ENCODE measurements at regions not wholly inside any gene's neighbourhood (a gene's known extent, or its start where the extent isn't known, plus 50 kb on each side); places are given as distances from the start of the nearest gene placed in this dataset.

- no peaks in the 10 kb centered on the region for H3K4me1 ChIP-seq (ENCODE audit: insufficient read depth, low read length)
- peaks cover 0 to 3% of the 10 kb centered on the region in 2 donors for H3K9me3 ChIP-seq (ENCODE audit: control insufficient read depth in 1 of 2, low read length in 2 of 2)
- H3K27ac ChIP-seq (ENCODE audit: low read depth, low read length): no peak overlapping the region
- Mint-ChIP-seq H3K4me1 (no peaks in the 10 kb centered on the region), H3K36me3 (no peaks in the 10 kb centered on the region), H3K27ac (no peak overlapping the region), H3K9me3 (peaks cover 2 to 24% (median 10%) of the 10 kb centered on the region in 8 donors), H3K27me3 (no peaks in the 10 kb centered on the region), H3K4me3 (no peak overlapping the region)
- intact Hi-C loops (cut with micrococcal nuclease): no loop called here
- POLR2A ChIA-PET (ENCODE audit: partially characterized antibody): no interaction called here
- CTCF ChIA-PET (ENCODE audit: partially characterized antibody): no interaction called here
- H3K4me3 ChIP-seq (ENCODE audit: low read length in 2 of 2): no peak overlapping the region
- DNase-seq: no peak
- no peaks in the 10 kb centered on the region for H3K36me3 ChIP-seq (ENCODE audit: insufficient read depth, low read length)
- H3K27me3 ChIP-seq (ENCODE audit: insufficient read depth, low read length): no peaks in the 10 kb centered on the region
Measured at GRCh38 chr18:65548316-65548715, 202.5 kb upstream of the CDH7 start.

- H3K36me3 ChIP-seq (ENCODE audit: insufficient read depth, low read length): no peaks in the 10 kb centered on the region
- H3K9me3 ChIP-seq (ENCODE audit: control insufficient read depth in 1 of 2, low read length in 2 of 2): peaks cover 0 to 3% of the 10 kb centered on the region in 2 donors
- no peaks in the 10 kb centered on the region for H3K27me3 Mint-ChIP-seq
- no peaks in the 10 kb centered on the region for H3K4me1 ChIP-seq (ENCODE audit: insufficient read depth, low read length)
- H3K27me3 ChIP-seq (ENCODE audit: insufficient read depth, low read length): no peaks in the 10 kb centered on the region
- no peaks in the 10 kb centered on the region for H3K36me3 Mint-ChIP-seq
- intact Hi-C loops (cut with micrococcal nuclease): no loop called here
- H3K4me3 Mint-ChIP-seq: no peak overlapping the region
- H3K9me3 Mint-ChIP-seq: peaks cover 2 to 21% (median 8%) of the 10 kb centered on the region in 8 donors
- H3K4me3 ChIP-seq (ENCODE audit: low read length in 2 of 2): no peak overlapping the region
- H3K27ac ChIP-seq (ENCODE audit: low read depth, low read length): no peak overlapping the region
- DNase-seq: no peak
- no peak overlapping the region for H3K27ac Mint-ChIP-seq
- CTCF ChIA-PET (ENCODE audit: partially characterized antibody): no interaction called here
- POLR2A ChIA-PET (ENCODE audit: partially characterized antibody): no interaction called here
- H3K4me1 Mint-ChIP-seq: no peaks in the 10 kb centered on the region
Measured at GRCh38 chr18:65547046-65547445, 203.8 kb upstream of the CDH7 start.

- Mint-ChIP-seq H3K27ac (no peak overlapping the region), H3K4me3 (no peak overlapping the region), H3K36me3 (no peaks in the 10 kb centered on the region), H3K4me1 (no peaks in the 10 kb centered on the region), H3K9me3 (peaks cover 0 to 19% (median 8%) of the 10 kb centered on the region in 8 donors), H3K27me3 (no peaks in the 10 kb centered on the region)
- intact Hi-C loops (cut with micrococcal nuclease): no loop called here
- no peak overlapping the region for H3K27ac ChIP-seq (ENCODE audit: low read depth, low read length)
- DNase-seq: no peak
- no peak overlapping the region for H3K4me3 ChIP-seq (ENCODE audit: low read length in 2 of 2)
- ChIA-PET POLR2A (ENCODE audit: partially characterized antibody) (no interaction called here), CTCF (ENCODE audit: partially characterized antibody) (no interaction called here)
- H3K36me3 ChIP-seq (ENCODE audit: insufficient read depth, low read length): no peaks in the 10 kb centered on the region
- no peaks in the 10 kb centered on the region for H3K4me1 ChIP-seq (ENCODE audit: insufficient read depth, low read length)
- no peaks in the 10 kb centered on the region for H3K27me3 ChIP-seq (ENCODE audit: insufficient read depth, low read length)
- peaks cover 0 to 3% of the 10 kb centered on the region in 2 donors for H3K9me3 ChIP-seq (ENCODE audit: control insufficient read depth in 1 of 2, low read length in 2 of 2)
Measured at GRCh38 chr18:65544701-65545100, 206.1 kb upstream of the CDH7 start.

DNA sequence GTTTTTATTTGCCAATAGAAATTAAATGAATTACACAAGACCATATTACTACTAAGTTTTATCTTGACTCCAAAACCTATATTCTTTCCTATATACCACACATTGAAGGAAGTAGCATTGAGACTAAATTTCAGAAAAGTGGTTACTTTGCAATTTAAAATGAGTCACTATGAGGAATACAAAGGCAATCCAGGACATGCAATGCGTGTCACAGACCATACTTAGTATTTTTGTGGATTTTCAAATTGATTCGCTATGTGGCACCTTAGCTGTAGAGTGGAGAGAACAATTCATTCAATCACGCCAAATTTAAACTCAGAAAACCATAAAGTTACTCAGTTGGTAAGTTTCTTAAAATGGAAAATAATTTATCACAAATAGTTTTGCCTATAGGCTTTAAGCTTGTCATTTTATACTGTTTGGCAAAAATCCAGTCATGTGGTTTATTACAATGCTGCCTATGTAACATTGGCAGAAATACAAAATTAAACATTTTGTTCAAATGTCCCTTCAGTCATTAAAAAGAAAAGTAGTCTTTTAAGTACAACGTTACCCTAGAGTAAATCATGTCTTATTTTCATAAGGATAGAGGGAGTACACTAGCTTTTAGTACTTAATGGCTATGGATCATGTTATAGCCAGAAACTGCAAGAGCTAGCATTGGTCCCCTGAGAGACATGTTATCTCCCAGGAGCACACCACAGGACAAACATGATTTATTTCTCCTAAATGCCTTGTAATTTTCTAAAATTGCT is 222.8 kb upstream of the CDH7 start:
- no peaks in the 10 kb centered on the region for H3K36me3 Mint-ChIP-seq
- no peaks in the 10 kb centered on the region for H3K4me1 Mint-ChIP-seq
- Histone ChIP-seq H3K36me3 (ENCODE audit: insufficient read depth, low read length) (no peaks in the 10 kb centered on the region), H3K27ac (ENCODE audit: low read depth, low read length) (no peak overlapping the region), H3K4me1 (ENCODE audit: insufficient read depth, low read length) (no peaks in the 10 kb centered on the region), H3K4me3 (ENCODE audit: low read length in 2 of 2) (no peak overlapping the region), H3K9me3 (ENCODE audit: control insufficient read depth in 1 of 2, low read length in 2 of 2) (no peaks in the 10 kb centered on the region), H3K27me3 (ENCODE audit: insufficient read depth, low read length) (no peaks in the 10 kb centered on the region)
- no peak overlapping the region for H3K27ac Mint-ChIP-seq
- H3K9me3 Mint-ChIP-seq: peaks cover 0 to 19% (median 13%) of the 10 kb centered on the region in 8 donors
- no peaks in the 10 kb centered on the region for H3K27me3 Mint-ChIP-seq
- POLR2A ChIA-PET (ENCODE audit: partially characterized antibody): no interaction called here
- CTCF ChIA-PET (ENCODE audit: partially characterized antibody): no interaction called here
- DNase-seq: no peak
- intact Hi-C loops (cut with micrococcal nuclease): no loop called here
- H3K4me3 Mint-ChIP-seq: no peak overlapping the region

GRCh38 chr18:65526099-65526498 is 224.7 kb upstream of the CDH7 start:
- CTCF ChIA-PET (ENCODE audit: partially characterized antibody): no interaction called here
- Mint-ChIP-seq H3K4me1 (no peaks in the 10 kb centered on the region), H3K4me3 (no peak overlapping the region), H3K27ac (no peak overlapping the region), H3K27me3 (no peaks in the 10 kb centered on the region), H3K36me3 (no peaks in the 10 kb centered on the region), H3K9me3 (peaks cover 0 to 21% (median 16%) of the 10 kb centered on the region in 8 donors)
- H3K36me3 ChIP-seq (ENCODE audit: insufficient read depth, low read length): no peaks in the 10 kb centered on the region
- no peaks in the 10 kb centered on the region for H3K4me1 ChIP-seq (ENCODE audit: insufficient read depth, low read length)
- H3K4me3 ChIP-seq (ENCODE audit: low read length in 2 of 2): no peak overlapping the region
- intact Hi-C loops (cut with micrococcal nuclease): no loop called here
- H3K27ac ChIP-seq (ENCODE audit: low read depth, low read length): no peak overlapping the region
- H3K9me3 ChIP-seq (ENCODE audit: control insufficient read depth in 1 of 2, low read length in 2 of 2): no peaks in the 10 kb centered on the region
- POLR2A ChIA-PET (ENCODE audit: partially characterized antibody): no interaction called here
- H3K27me3 ChIP-seq (ENCODE audit: insufficient read depth, low read length): no peaks in the 10 kb centered on the region
- no peak for DNase-seq

DNA sequence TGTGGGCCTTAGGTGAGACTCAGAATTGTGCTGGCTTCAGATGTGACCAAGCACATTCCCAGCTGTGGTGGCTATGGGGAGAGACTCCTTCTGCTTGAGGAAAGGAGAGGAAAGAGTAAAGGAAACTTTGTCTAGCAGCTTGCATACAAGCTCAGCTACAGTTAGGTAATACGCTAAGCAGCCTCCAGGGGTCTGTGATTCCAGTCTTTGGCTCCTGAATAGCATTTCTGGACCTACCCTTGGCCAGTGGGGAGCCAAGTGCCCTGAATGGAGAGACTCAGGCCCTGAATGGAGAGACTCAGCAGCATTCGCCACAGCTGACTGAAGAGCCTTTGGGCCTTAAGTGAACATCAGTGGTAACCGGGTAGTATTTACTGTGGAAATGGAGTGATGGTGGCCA is 227.4 kb upstream of the CDH7 start:
- no peak for DNase-seq
- Mint-ChIP-seq H3K4me1 (no peaks in the 10 kb centered on the region), H3K27me3 (no peaks in the 10 kb centered on the region), H3K27ac (no peak overlapping the region), H3K9me3 (peaks cover 0 to 19% (median 11%) of the 10 kb centered on the region in 8 donors), H3K36me3 (no peaks in the 10 kb centered on the region), H3K4me3 (no peak overlapping the region)
- intact Hi-C loops (cut with micrococcal nuclease): no loop called here
- ChIA-PET POLR2A (ENCODE audit: partially characterized antibody) (no interaction called here), CTCF (ENCODE audit: partially characterized antibody) (no interaction called here)
- Histone ChIP-seq H3K4me3 (ENCODE audit: low read length in 2 of 2) (no peak overlapping the region), H3K9me3 (ENCODE audit: control insufficient read depth in 1 of 2, low read length in 2 of 2) (no peaks in the 10 kb centered on the region), H3K27ac (ENCODE audit: low read depth, low read length) (no peak overlapping the region), H3K4me1 (ENCODE audit: insufficient read depth, low read length) (no peaks in the 10 kb centered on the region), H3K27me3 (ENCODE audit: insufficient read depth, low read length) (no peaks in the 10 kb centered on the region), H3K36me3 (ENCODE audit: insufficient read depth, low read length) (no peaks in the 10 kb centered on the region)

DNA sequence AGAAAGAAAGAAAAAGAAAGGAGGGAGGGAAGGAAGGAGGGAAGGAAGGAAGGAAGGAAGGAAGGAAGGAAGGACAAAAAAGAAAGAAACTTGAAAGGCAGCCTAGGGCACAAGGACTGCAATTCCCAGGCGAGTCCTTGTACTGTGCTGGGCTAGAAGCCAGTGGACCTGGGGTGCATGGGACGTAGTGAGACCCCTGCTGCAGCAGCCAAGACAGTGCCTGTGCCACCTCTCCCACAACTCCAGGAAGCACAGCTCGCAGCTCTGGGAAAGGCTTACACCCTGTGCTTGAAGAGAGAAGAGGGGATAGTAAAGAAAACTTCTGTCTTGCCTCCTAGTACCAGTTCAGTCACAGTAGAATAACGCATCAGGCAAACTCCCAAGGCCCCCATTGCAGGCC is 227.9 kb upstream of the CDH7 start:
- H3K4me3 Mint-ChIP-seq: no peak overlapping the region
- Histone ChIP-seq H3K4me1 (ENCODE audit: insufficient read depth, low read length) (no peaks in the 10 kb centered on the region), H3K27me3 (ENCODE audit: insufficient read depth, low read length) (no peaks in the 10 kb centered on the region), H3K9me3 (ENCODE audit: control insufficient read depth in 1 of 2, low read length in 2 of 2) (no peaks in the 10 kb centered on the region), H3K4me3 (ENCODE audit: low read length in 2 of 2) (no peak overlapping the region), H3K36me3 (ENCODE audit: insufficient read depth, low read length) (no peaks in the 10 kb centered on the region), H3K27ac (ENCODE audit: low read depth, low read length) (no peak overlapping the region)
- POLR2A ChIA-PET (ENCODE audit: partially characterized antibody): no interaction called here
- no peak overlapping the region for H3K27ac Mint-ChIP-seq
- H3K27me3 Mint-ChIP-seq: no peaks in the 10 kb centered on the region
- no peak for DNase-seq
- H3K4me1 Mint-ChIP-seq: no peaks in the 10 kb centered on the region
- CTCF ChIA-PET (ENCODE audit: partially characterized antibody): no interaction called here
- no peaks in the 10 kb centered on the region for H3K36me3 Mint-ChIP-seq
- H3K9me3 Mint-ChIP-seq: peaks cover 0 to 19% (median 11%) of the 10 kb centered on the region in 8 donors
- intact Hi-C loops (cut with micrococcal nuclease): no loop called here

DNA sequence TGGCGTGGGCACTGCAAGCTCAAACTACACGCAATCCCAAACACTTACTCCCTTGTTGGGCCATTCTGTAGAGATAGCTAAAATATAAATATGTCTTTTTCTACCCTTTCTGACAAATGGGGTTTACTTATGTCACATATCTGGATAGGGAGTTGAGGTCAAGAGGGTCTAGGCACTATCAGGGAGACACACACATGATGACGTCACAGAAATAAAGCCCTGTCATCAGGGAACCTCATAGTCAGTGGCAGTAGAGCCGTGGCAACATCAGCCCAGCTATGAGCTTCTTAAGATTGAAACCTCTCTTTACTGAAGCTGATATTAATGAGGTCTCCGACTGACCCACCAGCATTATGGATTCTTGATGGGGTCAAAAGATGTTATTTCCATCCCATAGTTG is 234.6 kb upstream of the CDH7 start:
- H3K4me3 Mint-ChIP-seq: no peak overlapping the region
- H3K27ac Mint-ChIP-seq: no peak overlapping the region
- no peaks in the 10 kb centered on the region for H3K36me3 Mint-ChIP-seq
- ChIA-PET POLR2A (ENCODE audit: partially characterized antibody) (no interaction called here), CTCF (ENCODE audit: partially characterized antibody) (no interaction called here)
- Histone ChIP-seq H3K9me3 (ENCODE audit: control insufficient read depth in 1 of 2, low read length in 2 of 2) (no peaks in the 10 kb centered on the region), H3K27me3 (ENCODE audit: insufficient read depth, low read length) (no peaks in the 10 kb centered on the region), H3K4me1 (ENCODE audit: insufficient read depth, low read length) (no peaks in the 10 kb centered on the region), H3K27ac (ENCODE audit: low read depth, low read length) (no peak overlapping the region), H3K4me3 (ENCODE audit: low read length in 2 of 2) (no peak overlapping the region), H3K36me3 (ENCODE audit: insufficient read depth, low read length) (no peaks in the 10 kb centered on the region)
- no peak for DNase-seq
- no peaks in the 10 kb centered on the region for H3K27me3 Mint-ChIP-seq
- H3K4me1 Mint-ChIP-seq: no peaks in the 10 kb centered on the region
- peaks cover 0 to 9% (median 1%) of the 10 kb centered on the region in 8 donors for H3K9me3 Mint-ChIP-seq
- intact Hi-C loops (cut with micrococcal nuclease): no loop called here
